ENCODE measurements at regions not wholly inside any gene's neighbourhood (a gene's known extent, or its start where the extent isn't known, plus 50 kb on each side); places are given as distances from the start of the nearest gene placed in this dataset.

DNA sequence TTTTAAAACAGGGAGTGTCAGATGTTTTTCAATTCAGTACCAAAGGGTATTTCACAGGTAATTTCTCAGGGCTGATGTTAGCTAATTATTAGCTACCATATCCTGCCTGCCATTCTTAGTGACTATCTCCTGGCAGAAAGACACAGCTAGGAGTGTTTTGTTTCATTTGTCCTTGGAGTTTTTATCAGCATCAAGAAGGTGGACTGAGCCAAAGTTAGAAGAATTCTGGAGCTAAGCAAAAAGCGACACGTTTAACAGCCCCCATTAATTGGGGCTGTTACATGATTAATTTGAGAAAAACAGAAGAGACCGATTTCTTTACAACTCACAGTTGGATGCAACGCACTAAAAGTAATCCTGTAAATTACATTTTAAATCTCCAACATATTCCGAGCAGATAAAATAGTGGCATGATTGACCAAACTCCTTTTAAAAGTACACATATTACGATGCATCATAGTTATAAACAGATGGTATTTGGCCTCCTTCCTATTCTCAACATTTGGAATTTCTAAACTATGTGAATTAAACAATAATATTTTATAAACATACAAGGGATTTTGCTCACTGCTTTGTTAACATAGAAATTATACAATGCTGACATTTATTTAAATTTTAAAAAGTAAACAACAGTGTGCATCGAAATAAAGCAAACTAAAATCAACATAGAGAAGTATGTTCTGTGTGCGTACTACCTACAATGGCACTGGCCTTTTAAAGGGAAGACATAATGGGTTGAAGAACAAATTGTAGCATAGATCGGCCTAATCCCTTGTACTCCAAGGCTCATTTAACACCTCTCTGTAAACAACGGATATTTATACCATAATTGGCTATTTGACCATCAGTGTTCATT lies 585.1 kb downstream of the ZEB2 start:
- H3K4me3 ChIP-seq (ENCODE audit: low read depth, low read length) = no peak overlapping the region
- CTCF ChIA-PET = interaction anchor here (0.6 to 1.0 kb wide), 2 partner anchors 193 to 421 kb away, joined by 3 read pairs; no protein-coding TSS in a partner anchor
- no peak for DNase-seq (ENCODE audit: low read depth, low spot score)

DNA sequence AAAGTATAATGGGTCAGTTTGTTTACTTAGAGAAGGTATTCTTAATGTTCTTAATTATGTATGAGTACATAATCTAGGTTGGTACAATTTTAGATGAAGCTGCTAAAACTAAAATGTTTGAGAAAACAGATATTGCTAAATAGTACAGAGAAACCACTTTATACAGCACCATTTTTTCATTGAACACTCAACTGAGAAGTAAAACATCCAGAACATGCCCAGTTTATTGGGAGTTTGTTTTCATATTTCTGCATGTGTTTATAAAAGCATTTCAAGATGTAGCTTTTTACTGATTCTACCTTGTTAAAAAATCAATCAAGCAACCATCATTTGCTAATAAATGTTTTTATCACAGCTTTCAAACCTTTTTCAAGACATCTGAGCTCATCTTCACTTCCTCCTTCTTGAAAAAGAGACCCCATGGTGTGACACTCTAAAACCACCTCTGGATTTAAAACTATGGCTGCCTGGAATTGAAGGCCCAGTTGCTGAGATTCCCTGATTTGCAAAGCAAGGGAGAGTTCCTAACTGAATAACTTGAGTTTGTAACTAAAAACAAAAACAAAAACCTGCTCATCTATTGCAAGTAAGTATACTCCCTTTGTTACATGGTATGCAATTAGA lies 585.9 kb downstream of the ZEB2 start:
- no peak for DNase-seq (ENCODE audit: low read depth, low spot score)
- ChIA-PET CTCF (interaction anchor here (0.7 to 1.0 kb wide), 2 partner anchors 16 to 421 kb away, joined by 3 read pairs; no protein-coding TSS in a partner anchor), POLR2A (interaction anchor here (0.7 kb wide), 1 partner anchor 19 kb away, joined by 4 read pairs; no protein-coding TSS in a partner anchor)

More for the DNA sequence above, 585.1 kb downstream of the ZEB2 start:
- POLR2A ChIA-PET = interaction anchor here (0.7 kb wide), 1 partner anchor 18 kb away, joined by 4 read pairs; no protein-coding TSS in a partner anchor
- Histone ChIP-seq H3K27ac (ENCODE audit: low read depth, low read length) (no peak overlapping the region), H3K27me3 (ENCODE audit: control insufficient read depth, insufficient read depth, low read length) (no peaks in the 10 kb centered on the region), H3K9me3 (ENCODE audit: control insufficient read depth, insufficient read depth, low read length) (no peaks in the 10 kb centered on the region; the same call in 1 of the 2 replicates)
- TF ChIP-seq, protein P1, sequence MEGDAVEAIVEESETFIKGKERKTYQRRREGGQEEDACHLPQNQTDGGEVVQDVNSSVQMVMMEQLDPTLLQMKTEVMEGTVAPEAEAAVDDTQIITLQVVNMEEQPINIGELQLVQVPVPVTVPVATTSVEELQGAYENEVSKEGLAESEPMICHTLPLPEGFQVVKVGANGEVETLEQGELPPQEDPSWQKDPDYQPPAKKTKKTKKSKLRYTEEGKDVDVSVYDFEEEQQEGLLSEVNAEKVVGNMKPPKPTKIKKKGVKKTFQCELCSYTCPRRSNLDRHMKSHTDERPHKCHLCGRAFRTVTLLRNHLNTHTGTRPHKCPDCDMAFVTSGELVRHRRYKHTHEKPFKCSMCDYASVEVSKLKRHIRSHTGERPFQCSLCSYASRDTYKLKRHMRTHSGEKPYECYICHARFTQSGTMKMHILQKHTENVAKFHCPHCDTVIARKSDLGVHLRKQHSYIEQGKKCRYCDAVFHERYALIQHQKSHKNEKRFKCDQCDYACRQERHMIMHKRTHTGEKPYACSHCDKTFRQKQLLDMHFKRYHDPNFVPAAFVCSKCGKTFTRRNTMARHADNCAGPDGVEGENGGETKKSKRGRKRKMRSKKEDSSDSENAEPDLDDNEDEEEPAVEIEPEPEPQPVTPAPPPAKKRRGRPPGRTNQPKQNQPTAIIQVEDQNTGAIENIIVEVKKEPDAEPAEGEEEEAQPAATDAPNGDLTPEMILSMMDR (IDR thresholded peaks at IDR 0.05; ENCODE audit: low read depth, low read length) = no peak

DNA sequence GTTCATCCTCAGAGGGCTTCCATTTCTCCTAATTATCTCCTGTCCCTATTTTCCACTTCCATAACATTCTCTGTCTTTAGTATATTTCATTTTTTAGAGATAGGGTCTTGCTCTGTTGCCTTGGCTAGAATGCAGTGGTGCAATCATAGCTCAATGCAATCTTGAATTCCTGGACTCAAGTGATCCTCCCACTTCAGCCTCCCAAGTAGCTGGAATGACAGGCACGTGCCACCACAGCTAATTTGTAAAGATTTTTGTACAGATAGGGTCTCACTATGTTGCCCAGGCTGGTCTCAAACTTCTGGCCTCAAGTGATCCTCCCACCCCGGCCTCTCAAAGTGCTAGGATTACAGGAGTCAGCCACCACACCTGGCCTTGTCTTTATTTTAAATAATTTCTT lies 589.0 kb downstream of the ZEB2 start:
- H3K9me3 ChIP-seq (ENCODE audit: control insufficient read depth, insufficient read depth, low read length) = no peaks in the 10 kb centered on the region; the same call in 1 of the 2 replicates
- no peak overlapping the region for H3K4me3 ChIP-seq (ENCODE audit: low read depth, low read length)
- H3K27me3 ChIP-seq (ENCODE audit: control insufficient read depth, insufficient read depth, low read length) = no peaks in the 10 kb centered on the region
- CTCF ChIA-PET = no interaction called here
- POLR2A ChIA-PET = no interaction called here
- DNase-seq (ENCODE audit: low read depth, low spot score) = no peak
- H3K27ac ChIP-seq (ENCODE audit: low read depth, low read length) = no peak overlapping the region
- TF ChIP-seq, protein P1 (IDR thresholded peaks at IDR 0.05; ENCODE audit: low read depth, low read length) = no peak

More for the DNA sequence above, 585.9 kb downstream of the ZEB2 start:
- Histone ChIP-seq H3K9me3 (ENCODE audit: control insufficient read depth, insufficient read depth, low read length) (no peaks in the 10 kb centered on the region; the same call in 1 of the 2 replicates), H3K4me3 (ENCODE audit: low read depth, low read length) (no peak overlapping the region), H3K27ac (ENCODE audit: low read depth, low read length) (no peak overlapping the region), H3K27me3 (ENCODE audit: control insufficient read depth, insufficient read depth, low read length) (no peaks in the 10 kb centered on the region)
- TF ChIP-seq, protein P1 (IDR thresholded peaks at IDR 0.05; ENCODE audit: low read depth, low read length) = no peak

DNA sequence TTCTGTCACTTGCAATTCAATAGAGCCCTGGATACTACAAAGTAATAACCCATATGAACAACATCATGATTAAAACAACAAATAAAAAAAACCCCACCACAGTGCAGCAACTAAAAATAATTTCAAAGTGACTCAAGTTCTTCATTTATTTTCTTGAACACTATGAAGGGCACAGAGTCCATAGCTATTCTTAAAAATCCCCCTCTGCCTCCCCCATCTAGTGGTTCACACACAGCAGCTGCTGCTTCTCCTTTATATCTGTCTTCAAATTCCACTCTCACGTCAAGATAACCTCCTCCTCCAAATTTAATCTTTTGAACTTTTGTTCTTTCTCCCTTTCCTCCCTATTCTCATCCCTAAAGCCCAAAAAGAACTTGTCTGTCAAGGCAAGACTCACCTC lies 591.3 kb downstream of the ZEB2 start:
- Histone ChIP-seq H3K27me3 (ENCODE audit: control insufficient read depth, insufficient read depth, low read length) (no peaks in the 10 kb centered on the region), H3K9me3 (ENCODE audit: control insufficient read depth, insufficient read depth, low read length) (no peaks in the 10 kb centered on the region; the same call in 1 of the 2 replicates), H3K4me3 (ENCODE audit: low read depth, low read length) (no peak overlapping the region), H3K27ac (ENCODE audit: low read depth, low read length) (no peak overlapping the region)
- no peak for DNase-seq (ENCODE audit: low read depth, low spot score)
- TF ChIP-seq, protein P1 (IDR thresholded peaks at IDR 0.05; ENCODE audit: low read depth, low read length) = no peak
- POLR2A ChIA-PET = no interaction called here
- CTCF ChIA-PET = no interaction called here

DNA sequence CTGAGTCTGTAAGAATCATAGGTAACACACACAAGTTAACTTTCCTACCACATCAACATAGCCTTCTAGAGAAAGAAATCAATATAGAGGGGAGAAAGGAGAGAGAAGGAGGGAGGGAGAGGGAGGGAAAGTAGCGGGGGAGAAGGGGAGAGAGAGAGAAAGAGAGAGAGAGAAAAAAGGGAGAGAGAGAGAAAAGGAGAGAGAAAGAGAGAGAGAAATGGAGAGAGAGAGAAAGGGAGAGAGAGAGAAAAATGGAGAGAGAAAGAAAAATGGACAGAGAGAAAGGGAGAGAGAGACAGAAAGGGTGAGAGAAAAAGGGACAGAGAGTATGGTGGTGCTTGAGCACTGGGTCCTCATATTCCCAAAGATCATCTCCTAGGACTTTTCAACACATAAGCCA lies 591.7 kb downstream of the ZEB2 start:
- no peak overlapping the region for H3K27ac ChIP-seq (ENCODE audit: low read depth, low read length)
- H3K9me3 ChIP-seq (ENCODE audit: control insufficient read depth, insufficient read depth, low read length) = no peaks in the 10 kb centered on the region; the same call in 1 of the 2 replicates
- CTCF ChIA-PET = no interaction called here
- H3K27me3 ChIP-seq (ENCODE audit: control insufficient read depth, insufficient read depth, low read length) = no peaks in the 10 kb centered on the region
- POLR2A ChIA-PET = no interaction called here
- TF ChIP-seq, protein P1 (IDR thresholded peaks at IDR 0.05; ENCODE audit: low read depth, low read length) = no peak
- no peak overlapping the region for H3K4me3 ChIP-seq (ENCODE audit: low read depth, low read length)
- no peak for DNase-seq (ENCODE audit: low read depth, low spot score)
